CD8-positive, alpha-beta memory T cell (primary cell): ENCODE measurements at regions not wholly inside any gene's neighbourhood (a gene's known extent, or its start where the extent isn't known, plus 50 kb on each side); places are given as distances from the start of the nearest gene placed in this dataset.
"Not testable (repeated sequence)": the region's sequence is repeated elsewhere in the genome, so short reads cannot be mapped to it uniquely, and the experiment has no call there.

ENCODE experiments used
- CTCF ChIA-PET: fragments of 350-600 bp; sonication (Branson Sonifier 250); formaldehyde crosslinking; loops from one replicate; lab custom pipeline; 2021; ENCODE audit warnings: antibody characterized with exemption; lab: Charles Lee
- POLR2A ChIA-PET: fragments of 350-600 bp; sonication (Branson Sonifier 250); formaldehyde crosslinking; loops from one replicate; lab custom pipeline; 2021; ENCODE audit warnings: antibody characterized with exemption; lab: Charles Lee
- DNase-seq, 5 donors: peaks; one replicate each; pipeline versions ENCODE4 v3.0.0 to v3.0.0-alpha.2; 2020 to 2022; ENCODE audit warnings: mixed read lengths in 1 of 5
- H3K27ac ChIP-seq: one replicate; pipeline ENCODE4 v1.7.0; 2013; ENCODE audit warnings: low read depth, mild to moderate bottlenecking, low read length, moderate library complexity
- H3K27me3 ChIP-seq: 2 replicates; pipeline ENCODE4 v1.7.0; 2013; ENCODE audit warnings: low read length, mild to moderate bottlenecking; ENCODE audit not compliant: insufficient read depth, poor library complexity, severe bottlenecking
- H3K36me3 ChIP-seq: 2 replicates; pipeline ENCODE4 v1.7.0; 2013; ENCODE audit warnings: mild to moderate bottlenecking, low read length, moderate library complexity; ENCODE audit not compliant: insufficient read depth
- H3K4me1 ChIP-seq: 2 replicates; pipeline ENCODE4 v1.7.0; 2013; ENCODE audit warnings: mild to moderate bottlenecking, low read length, moderate library complexity; ENCODE audit not compliant: insufficient read depth
- H3K4me3 ChIP-seq: 2 replicates; pipeline ENCODE4 v1.7.0; 2013; ENCODE audit warnings: mild to moderate bottlenecking, low read length
- H3K9me3 ChIP-seq: 2 replicates; pipeline ENCODE4 v1.7.0; 2013; ENCODE audit warnings: mild to moderate bottlenecking, low read length
- H3K27ac Mint-ChIP-seq, 8 donors: one replicate each; pipeline ENCODE4 v1.8.0; 2020 to 2021; ENCODE audit warnings: mixed read lengths in 8 of 8, mild to moderate bottlenecking in 6 of 8, inconsistent platforms in 3 of 8, moderate library complexity in 3 of 8
- H3K27me3 Mint-ChIP-seq, 2 donors: one replicate each; pipeline ENCODE4 v1.8.0; 2020 to 2021; ENCODE audit warnings: mixed read lengths in 2 of 2, mild to moderate bottlenecking in 1 of 2, moderate library complexity in 1 of 2
- H3K36me3 Mint-ChIP-seq, 3 donors: one replicate each; pipeline ENCODE4 v1.8.0; 2020 to 2021; ENCODE audit warnings: mixed read lengths in 3 of 3, inconsistent platforms in 1 of 3, mild to moderate bottlenecking in 1 of 3
- H3K4me1 Mint-ChIP-seq, 3 donors: one replicate each; pipeline ENCODE4 v1.8.0; 2020 to 2021; ENCODE audit warnings: mixed read lengths in 3 of 3, inconsistent platforms in 1 of 3, mild to moderate bottlenecking in 1 of 3
- H3K4me3 Mint-ChIP-seq, 7 donors: one replicate each; pipeline ENCODE4 v1.8.0; 2020 to 2021; ENCODE audit warnings: mixed read lengths in 7 of 7, mild to moderate bottlenecking in 6 of 7, moderate library complexity in 4 of 7, inconsistent platforms in 2 of 7
- H3K9me3 Mint-ChIP-seq, 5 donors: one replicate each; pipeline ENCODE4 v1.8.0; 2020 to 2022; ENCODE audit warnings: mixed read lengths in 5 of 5, mild to moderate bottlenecking in 3 of 5, moderate library complexity in 2 of 5, inconsistent platforms in 1 of 5

GRCh38 chr10:130513686-130514476 lies 377.7 kb downstream of the GLRX3 start:
- Histone ChIP-seq H3K36me3 (no peaks in the 10 kb centered on the region), H3K4me1 (no peaks in the 10 kb centered on the region), H3K4me3 (no peak overlapping the region), H3K9me3 (no peaks in the 10 kb centered on the region), H3K27me3 (no peaks in the 10 kb centered on the region), H3K27ac (no peak overlapping the region)
- POLR2A ChIA-PET = no interaction called here
- no peak for DNase-seq
- H3K4me3 Mint-ChIP-seq = no peak overlapping the region
- no peaks in the 10 kb centered on the region for H3K4me1 Mint-ChIP-seq
- H3K36me3 Mint-ChIP-seq = no peaks in the 10 kb centered on the region
- peaks cover 0 to 8% of the 10 kb centered on the region in 2 donors for H3K27me3 Mint-ChIP-seq
- H3K9me3 Mint-ChIP-seq = peaks cover 2 to 6% (median 3%) of the 10 kb centered on the region in 5 donors
- H3K27ac Mint-ChIP-seq = no peak overlapping the region
- CTCF ChIA-PET = no interaction called here

GRCh38 chr10:130515670-130516069 lies 379.5 kb downstream of the GLRX3 start:
- H3K4me1 ChIP-seq = no peaks in the 10 kb centered on the region

GRCh38 chr10:130516141-130516735 lies 380.0 kb downstream of the GLRX3 start:
- Mint-ChIP-seq H3K9me3 (peaks cover 5 to 15% (median 9%) of the 10 kb centered on the region in 5 donors), H3K27me3 (peaks cover 0 to 3% of the 10 kb centered on the region in 2 donors), H3K4me3 (no peak overlapping the region), H3K4me1 (no peaks in the 10 kb centered on the region), H3K27ac (no peak overlapping the region), H3K36me3 (no peaks in the 10 kb centered on the region)
- no peaks in the 10 kb centered on the region for H3K27me3 ChIP-seq
- ChIA-PET CTCF (no interaction called here), POLR2A (no interaction called here)
- H3K27ac ChIP-seq = no peak overlapping the region
- DNase-seq = no peak
- no peaks in the 10 kb centered on the region for H3K36me3 ChIP-seq
- H3K9me3 ChIP-seq = no peaks in the 10 kb centered on the region
- no peak overlapping the region for H3K4me3 ChIP-seq
- no peaks in the 10 kb centered on the region for H3K4me1 ChIP-seq

More at GRCh38 chr10:130515670-130516069, 379.5 kb downstream of the GLRX3 start:
- Mint-ChIP-seq H3K9me3 (peaks cover 5 to 15% (median 9%) of the 10 kb centered on the region in 5 donors), H3K36me3 (no peaks in the 10 kb centered on the region), H3K27me3 (peaks cover 0 to 3% of the 10 kb centered on the region in 2 donors), H3K27ac (no peak overlapping the region), H3K4me3 (no peak overlapping the region), H3K4me1 (no peaks in the 10 kb centered on the region)
- Histone ChIP-seq H3K27me3 (no peaks in the 10 kb centered on the region), H3K4me3 (no peak overlapping the region), H3K36me3 (no peaks in the 10 kb centered on the region), H3K9me3 (no peaks in the 10 kb centered on the region), H3K27ac (no peak overlapping the region)
- DNase-seq = no peak
- POLR2A ChIA-PET = no interaction called here
- CTCF ChIA-PET = no interaction called here

GRCh38 chr10:130518921-130519320 lies 382.7 kb downstream of the GLRX3 start:
- H3K27ac ChIP-seq, H3K4me1 Mint-ChIP-seq, POLR2A ChIA-PET, H3K27me3 Mint-ChIP-seq, H3K36me3 ChIP-seq, H3K4me3 ChIP-seq, H3K9me3 ChIP-seq, DNase-seq, H3K36me3 Mint-ChIP-seq, H3K4me3 Mint-ChIP-seq, CTCF ChIA-PET, H3K27ac Mint-ChIP-seq, H3K27me3 ChIP-seq, H3K4me1 ChIP-seq: not testable (repeated sequence)
- peaks cover 5 to 15% (median 9%) of the 10 kb centered on the region in 5 donors for H3K9me3 Mint-ChIP-seq

GRCh38 chr10:130519791-130520190 lies 383.6 kb downstream of the GLRX3 start:
- Histone ChIP-seq H3K4me1 (no peaks in the 10 kb centered on the region), H3K4me3 (no peak overlapping the region), H3K9me3 (no peaks in the 10 kb centered on the region), H3K36me3 (no peaks in the 10 kb centered on the region), H3K27ac (no peak overlapping the region), H3K27me3 (no peaks in the 10 kb centered on the region)
- Mint-ChIP-seq H3K9me3 (peaks cover 5 to 15% (median 9%) of the 10 kb centered on the region in 5 donors), H3K27ac (no peak overlapping the region), H3K4me3 (no peak overlapping the region), H3K4me1 (no peaks in the 10 kb centered on the region), H3K36me3 (no peaks in the 10 kb centered on the region), H3K27me3 (no peaks in the 10 kb centered on the region)
- ChIA-PET POLR2A (no interaction called here), CTCF (no interaction called here)
- DNase-seq = no peak

GRCh38 chr10:130531312-130531711 lies 395.1 kb downstream of the GLRX3 start:
- Histone ChIP-seq H3K4me1 (no peaks in the 10 kb centered on the region), H3K36me3 (no peaks in the 10 kb centered on the region), H3K27ac (no peak overlapping the region), H3K27me3 (no peaks in the 10 kb centered on the region), H3K9me3 (no peaks in the 10 kb centered on the region), H3K4me3 (no peak overlapping the region)
- POLR2A ChIA-PET = no interaction called here
- no peak overlapping the region for H3K4me3 Mint-ChIP-seq
- H3K9me3 Mint-ChIP-seq = peaks cover 0 to 15% (median 4%) of the 10 kb centered on the region in 5 donors
- no peaks in the 10 kb centered on the region for H3K36me3 Mint-ChIP-seq
- peaks cover 0 to 2% of the 10 kb centered on the region in 2 donors for H3K27me3 Mint-ChIP-seq
- CTCF ChIA-PET = no interaction called here
- H3K4me1 Mint-ChIP-seq = no peaks in the 10 kb centered on the region
- H3K27ac Mint-ChIP-seq = no peak overlapping the region
- no peak for DNase-seq

GRCh38 chr10:130541090-130541489 lies 404.9 kb downstream of the GLRX3 start:
- DNase-seq = no peak
- Histone ChIP-seq H3K4me3 (no peak overlapping the region), H3K36me3 (no peaks in the 10 kb centered on the region), H3K27ac (no peak overlapping the region), H3K9me3 (no peaks in the 10 kb centered on the region), H3K4me1 (no peaks in the 10 kb centered on the region), H3K27me3 (no peaks in the 10 kb centered on the region)
- Mint-ChIP-seq H3K27ac (no peak overlapping the region), H3K4me1 (no peaks in the 10 kb centered on the region), H3K9me3 (peaks cover 0 to 8% (median 6%) of the 10 kb centered on the region in 5 donors), H3K4me3 (no peak overlapping the region), H3K36me3 (no peaks in the 10 kb centered on the region), H3K27me3 (no peaks in the 10 kb centered on the region)
- POLR2A ChIA-PET = no interaction called here
- CTCF ChIA-PET = no interaction called here

- Histone ChIP-seq H3K27ac (no peak overlapping the region), H3K4me1 (no peaks in the 10 kb centered on the region), H3K27me3 (no peaks in the 10 kb centered on the region), H3K9me3 (no peaks in the 10 kb centered on the region), H3K4me3 (no peak overlapping the region), H3K36me3 (no peaks in the 10 kb centered on the region)
- Mint-ChIP-seq H3K27ac (no peak overlapping the region), H3K36me3 (no peaks in the 10 kb centered on the region), H3K27me3 (no peaks in the 10 kb centered on the region), H3K4me1 (no peaks in the 10 kb centered on the region), H3K4me3 (no peak overlapping the region), H3K9me3 (peaks cover 0 to 6% (median 3%) of the 10 kb centered on the region in 5 donors)
- POLR2A ChIA-PET = no interaction called here
- no peak for DNase-seq
- CTCF ChIA-PET = no interaction called here
These were observed 406.6 kb downstream of the GLRX3 start for GRCh38 chr10:130542761-130543160.
